ENCODE measurements at regions not wholly inside any gene's neighbourhood (a gene's known extent, or its start where the extent isn't known, plus 50 kb on each side); places are given as distances from the start of the nearest gene placed in this dataset.

- no peak for TF ChIP-seq CTCF (IDR thresholded peaks at IDR 0.05 in 2 of 3, conservative IDR thresholded peaks at IDR 0.05 in 1 of 3; ENCODE audit: borderline replicate concordance in 1 of 3, insufficient read depth in 1 of 3, low read depth in 2 of 3, low read length in 2 of 3)
- TF ChIP-seq YY1 (IDR thresholded peaks at IDR 0.05; ENCODE audit: extremely low read depth, insufficient replicate concordance, low read depth, low read length), result no peak
- no peak for TF ChIP-seq RAD21 (IDR thresholded peaks at IDR 0.05; ENCODE audit: low read depth)
- TF ChIP-seq EZH2 (IDR thresholded peaks at IDR 0.05), result no peak
- TF ChIP-seq FOSL1 (IDR thresholded peaks at IDR 0.05; ENCODE audit: low read depth), result no peak
- TF ChIP-seq EZH2phosphoT487 (IDR thresholded peaks at IDR 0.05; ENCODE audit: borderline replicate concordance), result no peak
- no peak for TF ChIP-seq POLR2A (IDR thresholded peaks at IDR 0.05; ENCODE audit: borderline replicate concordance, extremely low read depth, insufficient read depth, insufficient read length)
- TF ChIP-seq REST (IDR thresholded peaks at IDR 0.05; ENCODE audit: low read depth), result no peak
- TF ChIP-seq, protein P1, sequence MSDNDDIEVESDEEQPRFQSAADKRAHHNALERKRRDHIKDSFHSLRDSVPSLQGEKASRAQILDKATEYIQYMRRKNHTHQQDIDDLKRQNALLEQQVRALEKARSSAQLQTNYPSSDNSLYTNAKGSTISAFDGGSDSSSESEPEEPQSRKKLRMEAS (IDR thresholded peaks at IDR 0.05), result no peak
- TF ChIP-seq POLR2AphosphoS5 (IDR thresholded peaks at IDR 0.05; ENCODE audit: low read depth, low read length), result no peak
These were observed 368.8 kb downstream of the ADCYAP1 start for GRCh38 chr18:1273469-1273868.
